Osteoblast (primary cell): ENCODE measurements at regions not wholly inside any gene's neighbourhood (a gene's known extent, or its start where the extent isn't known, plus 50 kb on each side); places are given as distances from the start of the nearest gene placed in this dataset.

Source experiments
- DNase-seq: peaks from one replicate; pipeline ENCODE4 v3.0.0; 2011; ENCODE audit warnings: low spot score, mixed read lengths; ENCODE audit not compliant: insufficient read length; ENCODE audit errors: missing footprints
- H2AFZ ChIP-seq: 2 replicates; pipeline ENCODE4 v1.6.0; 2011; ENCODE audit warnings: mild to moderate bottlenecking, low read length
- H3K27ac ChIP-seq: 2 replicates; pipeline ENCODE4 v1.5.1; 2011; ENCODE audit warnings: mild to moderate bottlenecking, low read depth, low read length, moderate library complexity
- H3K27me3 ChIP-seq: 2 replicates; pipeline ENCODE4 v1.6.0; 2012; ENCODE audit warnings: mild to moderate bottlenecking, control low read depth, inconsistent platforms, low read length, moderate library complexity; ENCODE audit not compliant: insufficient read depth
- H3K36me3 ChIP-seq: 2 replicates; pipeline ENCODE4 v1.5.1; 2011; ENCODE audit warnings: mild to moderate bottlenecking, low read length, control low read depth, moderate library complexity; ENCODE audit not compliant: insufficient read depth
- H3K4me1 ChIP-seq: 2 replicates; pipeline ENCODE4 v1.5.1; 2011; ENCODE audit warnings: mild to moderate bottlenecking, low read length, control low read depth, moderate library complexity; ENCODE audit not compliant: insufficient read depth
- H3K4me2 ChIP-seq: 2 replicates; pipeline ENCODE4 v1.6.0; 2011; ENCODE audit warnings: mild to moderate bottlenecking, low read length; ENCODE audit not compliant: insufficient read depth
- H3K4me3 ChIP-seq: fragments of 200-600 bp; sonication (generic); 3 replicates; pipeline ENCODE4 v1.5.1; 2012; ENCODE audit warnings: mild to moderate bottlenecking, low read length, inconsistent platforms; ENCODE audit not compliant: insufficient read depth
- H3K79me2 ChIP-seq: 2 replicates; pipeline ENCODE4 v1.6.0; 2012; ENCODE audit warnings: mild to moderate bottlenecking, low read length, control low read depth, inconsistent platforms; ENCODE audit not compliant: insufficient read depth
- H3K9me3 ChIP-seq: 2 replicates; pipeline ENCODE4 v1.5.1; 2011; ENCODE audit warnings: low read depth, low read length, control low read depth
- H4K20me1 ChIP-seq: 2 replicates; pipeline ENCODE4 v1.6.0; 2012; ENCODE audit warnings: mild to moderate bottlenecking, low read length, control low read depth; ENCODE audit not compliant: insufficient read depth
- TF ChIP-seq, protein P1 (sequence below): IDR thresholded peaks from 2 replicates; pipeline ENCODE4 v1.5.1; 2011; ENCODE audit warnings: mild to moderate bottlenecking, low read depth, low read length, moderate library complexity; ENCODE audit errors: extremely low read depth

DNA sequence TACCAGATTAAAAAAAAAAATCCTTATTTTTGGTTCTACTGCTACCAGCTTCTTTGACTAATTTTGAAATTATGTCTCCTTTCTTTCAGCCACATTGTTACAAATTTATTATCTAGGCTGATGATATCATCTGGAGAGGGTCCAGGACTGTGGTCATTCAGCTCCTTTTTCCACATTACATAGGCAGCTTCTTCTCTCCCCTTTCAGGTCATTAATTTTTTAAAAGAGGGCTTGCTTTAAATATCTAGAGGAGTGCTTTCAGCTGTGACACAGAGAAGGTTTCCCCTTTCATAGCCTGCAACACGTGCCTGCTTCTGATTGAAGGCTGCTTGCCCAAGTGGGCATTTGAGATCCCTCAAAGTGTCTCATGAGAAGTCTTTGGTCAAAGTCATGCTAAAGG lies 155.7 kb upstream of the PAPPA start:
- Histone ChIP-seq H3K4me2 (no peak overlapping the region), H2AFZ (no peak overlapping the region)

DNA sequence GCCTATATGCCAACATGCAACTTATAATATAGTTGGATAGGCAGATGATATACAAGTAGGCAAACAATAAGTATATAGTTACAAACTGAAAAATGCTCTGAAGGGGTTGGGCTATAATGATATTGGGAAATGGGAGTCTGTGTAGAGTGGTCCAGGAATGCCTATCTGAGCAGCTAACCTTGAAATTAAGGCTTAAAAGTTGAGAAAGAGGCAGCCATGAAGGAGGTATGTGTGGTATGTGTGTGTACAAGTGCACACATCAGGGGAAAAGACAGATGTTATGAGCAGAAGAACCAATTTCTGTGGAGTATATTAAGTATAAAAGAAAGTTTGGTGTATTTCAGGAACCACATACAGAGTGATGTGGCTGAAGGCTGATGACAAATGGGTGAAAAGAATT lies 154.9 kb upstream of the PAPPA start:
- TF ChIP-seq, protein P1, sequence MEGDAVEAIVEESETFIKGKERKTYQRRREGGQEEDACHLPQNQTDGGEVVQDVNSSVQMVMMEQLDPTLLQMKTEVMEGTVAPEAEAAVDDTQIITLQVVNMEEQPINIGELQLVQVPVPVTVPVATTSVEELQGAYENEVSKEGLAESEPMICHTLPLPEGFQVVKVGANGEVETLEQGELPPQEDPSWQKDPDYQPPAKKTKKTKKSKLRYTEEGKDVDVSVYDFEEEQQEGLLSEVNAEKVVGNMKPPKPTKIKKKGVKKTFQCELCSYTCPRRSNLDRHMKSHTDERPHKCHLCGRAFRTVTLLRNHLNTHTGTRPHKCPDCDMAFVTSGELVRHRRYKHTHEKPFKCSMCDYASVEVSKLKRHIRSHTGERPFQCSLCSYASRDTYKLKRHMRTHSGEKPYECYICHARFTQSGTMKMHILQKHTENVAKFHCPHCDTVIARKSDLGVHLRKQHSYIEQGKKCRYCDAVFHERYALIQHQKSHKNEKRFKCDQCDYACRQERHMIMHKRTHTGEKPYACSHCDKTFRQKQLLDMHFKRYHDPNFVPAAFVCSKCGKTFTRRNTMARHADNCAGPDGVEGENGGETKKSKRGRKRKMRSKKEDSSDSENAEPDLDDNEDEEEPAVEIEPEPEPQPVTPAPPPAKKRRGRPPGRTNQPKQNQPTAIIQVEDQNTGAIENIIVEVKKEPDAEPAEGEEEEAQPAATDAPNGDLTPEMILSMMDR, result no peak
- Histone ChIP-seq H3K9me3 (no peaks in the 10 kb centered on the region), H4K20me1 (no peaks in the 10 kb centered on the region), H3K4me2 (no peak overlapping the region), H3K36me3 (no peaks in the 10 kb centered on the region), H2AFZ (no peak overlapping the region), H3K4me3 (no peak overlapping the region), H3K27me3 (no peaks in the 10 kb centered on the region), H3K27ac (peak overlapping the region; percentile 86), H3K4me1 (peaks cover 54% of the 10 kb centered on the region), H3K79me2 (no peaks in the 10 kb centered on the region)
- DNase-seq, result no peak

More for the DNA sequence above, 155.7 kb upstream of the PAPPA start:
- Histone ChIP-seq H4K20me1 (no peaks in the 10 kb centered on the region), H3K27me3 (no peaks in the 10 kb centered on the region), H3K4me1 (peaks cover 56% of the 10 kb centered on the region), H3K79me2 (no peaks in the 10 kb centered on the region), H3K36me3 (no peaks in the 10 kb centered on the region), H3K27ac (peak overlapping the region; percentile 86), H3K4me3 (no peak overlapping the region), H3K9me3 (no peaks in the 10 kb centered on the region)
- TF ChIP-seq, protein P1, result no peak
- peak; percentile 58 for DNase-seq

DNA sequence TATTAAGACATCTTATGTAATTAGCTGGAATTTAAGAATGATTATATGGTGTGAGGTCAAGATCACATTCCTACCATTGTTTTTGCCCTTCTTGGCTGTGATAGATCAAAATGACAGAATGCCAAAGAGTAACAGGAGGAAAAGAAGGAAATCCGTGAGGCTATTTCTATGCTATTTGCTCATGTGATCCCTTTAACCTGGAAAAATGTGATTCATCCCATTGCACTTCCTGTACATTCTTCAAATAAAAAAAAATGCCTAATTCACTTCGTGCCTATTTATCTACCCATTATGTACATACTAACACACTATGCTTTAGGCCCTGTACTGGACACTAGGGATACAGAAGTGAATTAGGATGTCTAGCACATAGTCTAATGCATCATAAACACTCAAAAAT lies 154.1 kb upstream of the PAPPA start:
- DNase-seq, result no peak
- no peak overlapping the region for H3K4me3 ChIP-seq
- H4K20me1 ChIP-seq, result no peaks in the 10 kb centered on the region
- no peaks in the 10 kb centered on the region for H3K79me2 ChIP-seq
- no peaks in the 10 kb centered on the region for H3K36me3 ChIP-seq
- no peaks in the 10 kb centered on the region for H3K9me3 ChIP-seq
- no peak overlapping the region for H3K4me2 ChIP-seq
- peaks cover 54% of the 10 kb centered on the region for H3K4me1 ChIP-seq
- no peak overlapping the region for H2AFZ ChIP-seq
- peak overlapping the region; percentile 86 for H3K27ac ChIP-seq
- no peaks in the 10 kb centered on the region for H3K27me3 ChIP-seq
- TF ChIP-seq, protein P1, result no peak

DNA sequence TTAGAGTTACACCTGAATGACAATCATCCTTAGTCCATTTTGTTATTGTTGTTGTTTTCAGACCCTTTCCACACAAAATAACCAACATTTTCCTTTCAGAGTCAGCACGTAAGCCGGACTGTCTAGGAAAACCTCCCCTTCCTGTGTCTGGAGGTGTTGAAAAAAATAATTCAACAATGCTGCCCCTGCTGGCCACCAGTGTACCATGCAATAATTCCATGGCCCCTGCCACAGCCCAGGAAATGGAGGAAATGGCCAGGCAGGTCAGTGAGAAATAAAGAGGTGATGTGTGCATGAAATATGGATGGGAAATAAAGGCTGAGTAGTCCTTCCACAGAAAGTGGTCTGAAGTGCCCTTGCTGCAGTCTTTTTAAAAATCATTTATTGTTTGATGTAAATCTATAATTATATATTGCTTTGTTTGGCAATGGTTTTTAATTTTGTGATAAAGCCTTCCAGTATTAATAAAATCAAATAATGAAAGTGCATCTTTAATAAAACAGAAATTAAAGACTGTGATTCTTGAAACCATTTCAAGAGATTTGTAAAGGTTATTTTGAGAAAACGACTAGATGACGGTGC lies 152.8 kb upstream of the PAPPA start:
- H3K27ac ChIP-seq, result no peak overlapping the region
- no peaks in the 10 kb centered on the region for H3K79me2 ChIP-seq
- H3K4me3 ChIP-seq, result no peak overlapping the region
- no peaks in the 10 kb centered on the region for H4K20me1 ChIP-seq
- H2AFZ ChIP-seq, result no peak overlapping the region
- H3K36me3 ChIP-seq, result no peaks in the 10 kb centered on the region
- peaks cover 55% of the 10 kb centered on the region for H3K4me1 ChIP-seq
- TF ChIP-seq, protein P1, result peak; percentile 44
- no peak for DNase-seq
- H3K27me3 ChIP-seq, result no peaks in the 10 kb centered on the region
- H3K9me3 ChIP-seq, result no peaks in the 10 kb centered on the region
- no peak overlapping the region for H3K4me2 ChIP-seq
